SK-N-SH (cell line): ENCODE measurements at regions not wholly inside any gene's neighbourhood (a gene's known extent, or its start where the extent isn't known, plus 50 kb on each side); places are given as distances from the start of the nearest gene placed in this dataset.

Source experiments
- CTCF ChIA-PET: fragments of 300-600, 350-600 bp; formaldehyde crosslinking; extraction: SDS; loops from one replicate; lab custom pipeline; 2021; lab: Yijun Ruan, JAX
- POLR2A ChIA-PET: fragments of 350-600 bp; sonication (Branson Sonifier 250); formaldehyde crosslinking; extraction: SDS; loops from one replicate; lab custom pipeline; 2020; ENCODE audit warnings: antibody characterized with exemption, inconsistent platforms; lab: Yijun Ruan, JAX
- DNase-seq: peaks from one replicate; pipeline ENCODE4 v3.0.0; 2012
- H2AFZ ChIP-seq: fragments of 200-600 bp; sonication (generic); 2 replicates; pipeline ENCODE4 v1.8.1; 2016; ENCODE audit warnings: antibody characterized with exemption, mild to moderate bottlenecking, low read depth
- H3F3A ChIP-seq: fragments of 200-600 bp; sonication (generic); replicated peaks from 2 replicates; pipeline ENCODE3; 2016; ENCODE audit warnings: antibody characterized with exemption, mild to moderate bottlenecking; ENCODE audit not compliant: insufficient read depth
- H3K27ac ChIP-seq, 2 experiments: fragments of 200-500 bp in 1 of 2; fragments of 200-600 bp in 1 of 2; sonication (Bioruptor generic) in 1 of 2; sonication (generic), shearing (Covaris generic) in 1 of 2; 2 replicates each; pipeline versions ENCODE4 v1.5.1 to v1.6.1; 2014 to 2016; ENCODE audit warnings: low read depth in 2 of 2, inconsistent platforms in 1 of 2, low read length in 1 of 2, mild to moderate bottlenecking in 1 of 2, mixed read lengths in 1 of 2
- H3K27me3 ChIP-seq: fragments of 200-600 bp; sonication (generic), shearing (Covaris generic); 2 replicates; pipeline ENCODE4 v1.6.1; 2016; ENCODE audit warnings: mixed run types; ENCODE audit not compliant: insufficient read depth
- H3K36me3 ChIP-seq, 2 experiments: fragments of 200-500 bp in 1 of 2; fragments of 200-600 bp in 1 of 2; sonication (Bioruptor generic) in 1 of 2; sonication (generic) in 1 of 2; replicated peaks in 1 of 2; 2 replicates each; pipeline versions ENCODE3 to v1.5.1; 2014 to 2016; ENCODE audit warnings: low read length in 1 of 2, mild to moderate bottlenecking in 1 of 2; ENCODE audit not compliant: insufficient read depth in 2 of 2, control insufficient read depth in 1 of 2
- H3K4me1 ChIP-seq, 2 experiments: fragments of 200-500 bp in 1 of 2; fragments of 200-600 bp in 1 of 2; sonication (Bioruptor generic) in 1 of 2; sonication (generic), shearing (Covaris generic) in 1 of 2; 2 replicates each; pipeline versions ENCODE4 v1.5.1 to v1.6.1; 2014 to 2016; ENCODE audit warnings: low read depth in 1 of 2, low read length in 1 of 2, mixed run types in 1 of 2; ENCODE audit not compliant: insufficient read depth in 2 of 2, control insufficient read depth in 1 of 2
- H3K4me2 ChIP-seq: fragments of 200-600 bp; sonication (generic), shearing (Covaris generic); 2 replicates; pipeline ENCODE4 v1.6.1; 2017; ENCODE audit warnings: mixed run types
- H3K4me3 ChIP-seq, 2 experiments: fragments of 200-500 bp in 1 of 2; fragments of 200-600 bp in 1 of 2; sonication (Bioruptor generic) in 1 of 2; sonication (generic), shearing (Covaris generic) in 1 of 2; 2 replicates each; pipeline versions ENCODE4 v1.5.1 to v1.8.1; 2014 to 2016; ENCODE audit warnings: low read depth in 2 of 2, inconsistent platforms in 1 of 2, low read length in 1 of 2, mild to moderate bottlenecking in 1 of 2, mixed read lengths in 1 of 2, moderate library complexity in 1 of 2
- H3K79me2 ChIP-seq: fragments of 200-600 bp; sonication (generic); 2 replicates; pipeline ENCODE4 v1.8.1; 2017; ENCODE audit warnings: mild to moderate bottlenecking; ENCODE audit not compliant: insufficient read depth
- H3K9ac ChIP-seq: fragments of 200-600 bp; sonication (generic); 2 replicates; pipeline ENCODE4 v1.6.1; 2017; ENCODE audit warnings: mixed run types
- H3K9me2 ChIP-seq: fragments of 200-600 bp; sonication (generic); 2 replicates; pipeline ENCODE4 v1.6.1; 2017; ENCODE audit warnings: mixed run types
- H3K9me3 ChIP-seq: fragments of 200-600 bp; sonication (generic); 2 replicates; pipeline ENCODE4 v1.6.1; 2017; ENCODE audit warnings: mixed run types, mild to moderate bottlenecking, moderate library complexity
- H4K20me1 ChIP-seq: fragments of 200-600 bp; sonication (generic); 2 replicates; pipeline ENCODE4 v1.6.1; 2017; ENCODE audit warnings: mild to moderate bottlenecking, mixed run types; ENCODE audit not compliant: insufficient read depth
- CHD2 ChIP-seq: fragments of 150-350 bp; IDR thresholded peaks from 2 replicates; pipeline ENCODE4 v1.6.1; 2018; ENCODE audit warnings: low read length; ENCODE audit not compliant: partially characterized antibody
- EZH2phosphoT487 ChIP-seq: fragments of 200-600 bp; sonication (generic); IDR thresholded peaks from 2 replicates; pipeline ENCODE4 v1.6.1; 2017; ENCODE audit warnings: low read depth, mixed run types, mild to moderate bottlenecking, antibody characterized with exemption, moderate library complexity, borderline replicate concordance
- FOSL2 ChIP-seq: IDR thresholded peaks from 2 replicates; pipeline ENCODE4 v1.4.0; 2012; ENCODE audit warnings: low read depth, mild to moderate bottlenecking, moderate library complexity, borderline replicate concordance
- FOXM1 ChIP-seq: IDR thresholded peaks from 2 replicates; pipeline ENCODE4 v1.4.0; 2012; ENCODE audit warnings: low read depth, mild to moderate bottlenecking
- MXI1 ChIP-seq: IDR thresholded peaks from 2 replicates; pipeline ENCODE4 v1.6.1; 2012; ENCODE audit warnings: mild to moderate bottlenecking, low read depth, low read length, improper control_type of control experiment
- NFIC ChIP-seq: IDR thresholded peaks from 2 replicates; pipeline ENCODE4 v1.4.0; 2012; ENCODE audit warnings: borderline replicate concordance
- RFX5 ChIP-seq: IDR thresholded peaks from 2 replicates; pipeline ENCODE4 v1.6.1; 2012; ENCODE audit warnings: mild to moderate bottlenecking, improper control_type of control experiment, low read length
- TAF1 ChIP-seq: IDR thresholded peaks from 2 replicates; pipeline ENCODE4 v1.6.1; 2012; ENCODE audit warnings: low read depth, mild to moderate bottlenecking, low read length, moderate library complexity, borderline replicate concordance
- YY1 ChIP-seq: IDR thresholded peaks from 2 replicates; pipeline ENCODE4 v1.4.0; 2012; ENCODE audit warnings: low read depth, mild to moderate bottlenecking
- WGBS: methylation state at CpG from one replicate; pipeline ENCODE4 v1.1.6; 2017; ENCODE audit warnings: low lambda C conversion rate; 5-methylcytosine and 5-hydroxymethylcytosine counted together
- TF ChIP-seq, protein P1 (sequence below): fragments of 200-600 bp; sonication (generic); IDR thresholded peaks from 2 replicates; pipeline ENCODE4 v1.6.1; 2017; ENCODE audit warnings: antibody characterized with exemption, mild to moderate bottlenecking, moderate library complexity

DNA sequence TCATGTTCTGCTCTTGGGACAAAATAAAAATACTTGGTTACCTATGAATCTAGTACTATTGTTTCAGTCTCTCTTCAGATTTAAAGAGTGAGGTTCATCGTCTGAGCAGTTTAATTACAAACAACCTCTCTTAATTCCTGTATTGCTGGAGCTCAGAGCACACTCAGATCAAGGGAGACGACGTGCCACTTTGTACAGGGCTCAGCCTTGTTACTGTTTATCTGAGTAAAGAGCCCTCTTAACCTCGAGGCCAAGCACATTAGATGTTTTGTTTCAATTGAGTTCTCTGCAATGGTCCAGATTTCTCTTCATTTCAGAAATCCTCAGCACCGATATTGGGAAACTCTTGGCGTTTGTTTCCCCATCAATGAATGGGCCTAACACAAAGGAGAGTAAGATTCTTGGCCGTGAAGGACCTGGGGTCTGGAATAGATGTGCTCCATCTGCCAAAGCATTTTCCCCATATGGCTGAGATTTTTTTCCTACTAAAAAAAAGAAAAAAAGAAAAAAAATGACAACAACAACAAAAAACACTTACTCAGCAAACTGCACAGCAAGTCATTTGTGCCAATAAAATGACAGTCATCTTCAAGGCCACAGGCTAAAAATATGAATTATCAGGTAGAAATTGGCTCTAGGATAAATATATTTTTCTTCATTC is 82.6 kb upstream of the CCN6 start:
- Histone ChIP-seq H2AFZ (no peak overlapping the region), H3K9me2 (no peaks in the 10 kb centered on the region), H3K27me3 (no peaks in the 10 kb centered on the region), H4K20me1 (no peaks in the 10 kb centered on the region), H3K79me2 (no peaks in the 10 kb centered on the region), H3K4me3 (no peak overlapping the region), H3K4me1 (peaks cover 6 to 9% of the 10 kb centered on the region in 2 experiments; a peak in 3 of 4 replicates), H3K36me3 (no peaks in the 10 kb centered on the region)
- POLR2A ChIA-PET, result no interaction called here
- TF ChIP-seq YY1 (no peak), MXI1 (no peak), NFIC (no peak), CHD2 (no peak), FOXM1 (no peak), RFX5 (no peak), TAF1 (no peak)
- TF ChIP-seq, protein P1, sequence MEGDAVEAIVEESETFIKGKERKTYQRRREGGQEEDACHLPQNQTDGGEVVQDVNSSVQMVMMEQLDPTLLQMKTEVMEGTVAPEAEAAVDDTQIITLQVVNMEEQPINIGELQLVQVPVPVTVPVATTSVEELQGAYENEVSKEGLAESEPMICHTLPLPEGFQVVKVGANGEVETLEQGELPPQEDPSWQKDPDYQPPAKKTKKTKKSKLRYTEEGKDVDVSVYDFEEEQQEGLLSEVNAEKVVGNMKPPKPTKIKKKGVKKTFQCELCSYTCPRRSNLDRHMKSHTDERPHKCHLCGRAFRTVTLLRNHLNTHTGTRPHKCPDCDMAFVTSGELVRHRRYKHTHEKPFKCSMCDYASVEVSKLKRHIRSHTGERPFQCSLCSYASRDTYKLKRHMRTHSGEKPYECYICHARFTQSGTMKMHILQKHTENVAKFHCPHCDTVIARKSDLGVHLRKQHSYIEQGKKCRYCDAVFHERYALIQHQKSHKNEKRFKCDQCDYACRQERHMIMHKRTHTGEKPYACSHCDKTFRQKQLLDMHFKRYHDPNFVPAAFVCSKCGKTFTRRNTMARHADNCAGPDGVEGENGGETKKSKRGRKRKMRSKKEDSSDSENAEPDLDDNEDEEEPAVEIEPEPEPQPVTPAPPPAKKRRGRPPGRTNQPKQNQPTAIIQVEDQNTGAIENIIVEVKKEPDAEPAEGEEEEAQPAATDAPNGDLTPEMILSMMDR, result no peak
- TF ChIP-seq, all 33 proteins: peak for 0
- WGBS, result 87% methylated on average over 7 of the region's 7 CpGs
- CTCF ChIA-PET, result no interaction called here
- H3K9me3 ChIP-seq, result no peaks in the 10 kb centered on the region
- H3K27ac ChIP-seq, result peak overlapping the region in 1 of 2 experiments; percentile 97; a peak in 1 of 4 replicates
- H3K4me2 ChIP-seq, result no peak overlapping the region
- no peak overlapping the region for H3K9ac ChIP-seq
- no peak for DNase-seq
- H3F3A ChIP-seq, result peaks cover 15% of the 10 kb centered on the region

DNA sequence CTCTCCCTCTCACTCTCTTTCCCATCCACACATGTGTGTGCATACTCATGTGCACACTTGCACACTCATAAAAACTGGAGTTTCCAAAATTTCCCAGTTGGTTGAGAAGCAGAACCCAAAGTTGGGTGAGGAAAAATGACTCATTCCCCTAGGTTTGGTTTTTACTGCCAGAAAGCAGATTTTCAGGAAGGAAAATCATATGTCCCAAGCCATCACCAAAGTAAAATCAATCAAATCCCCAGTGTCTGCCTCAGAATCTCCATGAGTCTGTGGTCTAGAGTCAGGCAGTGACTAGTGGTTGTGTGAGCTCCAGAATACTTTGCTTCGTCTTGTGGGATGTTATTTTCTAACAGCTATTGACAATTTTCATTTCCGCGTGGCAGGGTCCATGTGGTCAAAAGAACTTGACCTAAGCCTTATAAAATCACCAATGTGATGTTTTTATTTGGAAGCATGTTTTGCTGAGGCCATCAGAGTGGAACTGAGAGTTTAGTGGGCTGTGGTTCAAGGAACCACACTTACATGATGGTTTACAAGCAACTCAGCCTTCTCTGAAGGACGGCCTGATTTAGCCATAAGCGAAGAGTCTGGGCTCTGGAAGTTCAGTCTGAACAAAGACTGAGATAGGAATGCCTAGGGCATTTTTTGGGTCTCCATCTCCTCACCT is 81.9 kb upstream of the CCN6 start:
- CTCF ChIA-PET, result no interaction called here

More for the DNA sequence above, 81.9 kb upstream of the CCN6 start:
- peaks cover 15% of the 10 kb centered on the region for H3F3A ChIP-seq
- no peak overlapping the region for H3K4me2 ChIP-seq
- H3K9me3 ChIP-seq, result no peaks in the 10 kb centered on the region
- H4K20me1 ChIP-seq, result no peaks in the 10 kb centered on the region
- no peaks in the 10 kb centered on the region for H3K27me3 ChIP-seq
- peaks cover 6 to 9% of the 10 kb centered on the region in 2 experiments; a peak in 3 of 4 replicates for H3K4me1 ChIP-seq
- H2AFZ ChIP-seq, result peak overlapping the region; percentile 70; the same call in 1 of the 2 replicates
- H3K4me3 ChIP-seq, result no peak overlapping the region
- no peaks in the 10 kb centered on the region for H3K79me2 ChIP-seq
- H3K9me2 ChIP-seq, result no peaks in the 10 kb centered on the region
- H3K27ac ChIP-seq, result peak overlapping the region in 1 of 2 experiments; percentile 97; a peak in 2 of 4 replicates
- 0 out of 2 replicates have a peak, but pooled peaks have one; percentile 14 for TF ChIP-seq FOSL2
- no peak for TF ChIP-seq EZH2phosphoT487
- H3K36me3 ChIP-seq, result no peaks in the 10 kb centered on the region
- H3K9ac ChIP-seq, result 0 out of 2 replicates have a peak overlapping the region, but pooled peaks have one; percentile 67
- POLR2A ChIA-PET, result no interaction called here
- DNase-seq, result no peak
- WGBS, result 92% methylated on average over 5 of the region's 5 CpGs
